ENCODE measurements at regions not wholly inside any gene's neighbourhood (a gene's known extent, or its start where the extent isn't known, plus 50 kb on each side); places are given as distances from the start of the nearest gene placed in this dataset.

DNA sequence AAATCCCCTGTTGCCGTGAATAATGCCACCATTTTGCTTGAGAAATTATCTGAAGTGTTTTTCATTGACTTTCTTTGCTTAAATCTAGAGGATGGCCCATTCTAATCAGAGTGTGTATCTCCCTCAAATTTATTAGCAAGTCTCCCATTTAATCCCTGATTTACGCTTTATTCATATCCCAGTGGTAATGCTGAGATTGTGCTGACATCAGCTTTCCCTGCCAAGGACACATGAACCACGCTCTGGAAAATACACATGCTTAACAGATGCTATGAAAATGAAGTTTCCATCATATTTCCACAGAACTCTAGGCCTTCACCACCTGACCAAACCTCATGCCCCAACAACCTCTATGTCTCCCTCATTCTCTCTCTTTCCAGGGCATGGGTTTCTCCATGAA lies 545.4 kb downstream of the TUSC7 start:
- no peak for DNase-seq (ENCODE audit: low read depth)

DNA sequence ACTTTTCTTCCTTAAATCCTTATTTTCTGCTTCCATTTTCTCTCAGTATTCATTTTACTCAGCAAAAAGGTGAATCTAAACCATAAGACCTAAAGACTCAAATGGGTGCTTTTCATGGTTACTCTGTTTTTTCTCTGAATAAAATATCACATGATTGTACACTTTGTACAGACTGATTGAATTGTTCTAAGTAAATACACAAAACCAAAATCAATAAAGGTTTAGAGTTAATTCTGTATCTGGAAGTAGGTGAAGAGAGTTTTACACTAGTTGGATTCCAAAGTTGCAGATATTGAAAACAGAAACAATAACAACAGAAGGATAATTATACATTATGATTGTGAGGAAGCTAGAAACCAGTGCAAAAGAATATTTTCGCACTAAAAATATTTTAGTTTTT lies 546.2 kb downstream of the TUSC7 start:
- no peak for DNase-seq (ENCODE audit: low read depth)

DNA sequence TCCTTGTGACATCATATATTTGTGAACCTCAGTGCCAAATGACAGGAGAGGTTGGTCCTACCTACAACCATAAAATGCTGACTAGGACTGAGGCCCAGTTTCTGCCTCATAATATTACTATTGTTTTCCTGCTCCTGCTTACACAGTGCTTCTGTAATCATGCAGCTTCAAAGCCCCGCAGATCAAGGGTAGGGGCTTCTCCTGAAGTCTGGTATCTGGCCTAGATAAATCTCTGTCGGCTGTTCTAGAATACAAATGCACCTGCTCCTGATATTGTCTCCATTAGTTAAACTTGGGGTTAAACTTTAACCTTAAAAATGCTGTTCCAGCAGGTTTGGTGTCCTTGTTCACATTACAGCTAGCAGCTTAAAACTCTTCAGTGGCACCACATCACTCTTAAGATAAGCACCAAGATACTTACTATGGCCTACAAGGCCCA lies 552.4 kb downstream of the TUSC7 start:
- no peak for DNase-seq (ENCODE audit: low read depth)

DNA sequence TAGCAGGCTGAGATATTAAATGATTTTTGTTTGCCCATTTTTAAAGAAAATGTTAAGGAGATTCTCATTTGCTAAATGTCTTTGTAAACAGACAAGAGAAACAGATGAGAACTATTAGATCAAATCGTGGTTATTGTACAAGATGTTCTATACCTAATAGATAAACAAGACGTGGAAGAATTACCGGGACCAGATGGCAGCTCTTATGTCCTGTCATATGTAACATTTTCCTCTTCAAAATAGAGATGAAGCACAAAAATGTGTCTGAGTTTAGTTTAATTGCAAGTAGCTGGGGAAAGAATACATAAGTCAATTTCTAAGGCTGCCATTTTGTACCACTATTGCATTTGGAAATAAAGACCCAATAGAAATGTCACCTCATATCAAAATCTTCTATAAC lies 553.7 kb downstream of the TUSC7 start:
- no peak for DNase-seq (ENCODE audit: low read depth)

DNA sequence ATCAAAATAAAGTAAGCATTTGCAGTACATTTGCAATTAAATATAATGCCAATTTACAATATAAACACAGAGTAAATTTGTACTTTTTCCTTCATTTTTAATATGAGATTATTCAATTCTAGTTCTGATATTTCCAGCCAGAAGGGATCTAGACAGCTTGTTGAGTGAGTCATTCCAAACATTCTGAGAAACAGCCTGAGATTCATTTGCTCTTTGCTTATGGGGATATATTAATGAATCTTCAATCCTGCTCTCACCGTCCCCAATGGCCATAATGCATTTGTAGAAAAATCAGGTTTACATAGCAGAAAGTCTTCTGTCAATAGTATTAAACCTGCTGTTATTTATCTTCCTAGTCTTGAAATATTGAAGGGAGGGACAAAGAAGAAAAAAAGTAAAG lies 554.2 kb downstream of the TUSC7 start:
- no peak for DNase-seq (ENCODE audit: low read depth)

DNA sequence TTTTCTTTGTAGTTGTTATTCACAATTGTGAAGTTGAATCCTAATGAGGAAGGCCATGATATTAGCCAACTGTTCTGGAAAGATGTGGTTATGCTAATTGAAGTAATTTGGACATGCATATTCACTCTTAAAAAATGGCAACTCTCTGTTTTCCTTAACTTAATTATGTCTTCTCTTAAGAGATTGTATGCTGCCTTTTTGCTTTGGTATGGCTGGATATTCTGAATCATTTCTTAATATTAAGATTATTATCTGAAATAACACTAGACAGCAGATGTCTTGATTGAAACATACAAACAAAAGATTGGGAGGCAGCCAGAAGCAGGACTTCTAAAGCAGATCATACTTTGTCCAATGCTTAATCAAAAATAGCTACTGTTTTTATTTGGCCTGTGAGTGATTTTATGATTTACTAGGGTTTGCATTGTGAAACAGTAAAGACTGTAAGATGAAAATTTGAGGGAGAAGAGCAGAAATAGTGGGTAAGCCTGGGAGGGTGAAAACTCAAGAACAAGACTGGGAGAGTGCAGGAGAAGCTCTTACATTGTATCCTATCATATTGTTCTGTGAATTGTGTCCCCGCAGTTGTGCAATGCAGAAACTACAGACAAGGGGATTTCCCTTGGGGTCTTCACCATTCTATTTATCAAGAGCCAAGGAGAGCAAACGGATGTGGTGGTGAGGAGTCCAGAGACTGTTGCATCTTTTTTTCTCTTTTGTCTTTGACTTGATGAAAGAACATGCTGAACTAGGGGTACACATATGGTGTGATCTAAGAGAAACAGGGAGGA lies 554.8 kb downstream of the TUSC7 start:
- no peak for DNase-seq (ENCODE audit: low read depth)

DNA sequence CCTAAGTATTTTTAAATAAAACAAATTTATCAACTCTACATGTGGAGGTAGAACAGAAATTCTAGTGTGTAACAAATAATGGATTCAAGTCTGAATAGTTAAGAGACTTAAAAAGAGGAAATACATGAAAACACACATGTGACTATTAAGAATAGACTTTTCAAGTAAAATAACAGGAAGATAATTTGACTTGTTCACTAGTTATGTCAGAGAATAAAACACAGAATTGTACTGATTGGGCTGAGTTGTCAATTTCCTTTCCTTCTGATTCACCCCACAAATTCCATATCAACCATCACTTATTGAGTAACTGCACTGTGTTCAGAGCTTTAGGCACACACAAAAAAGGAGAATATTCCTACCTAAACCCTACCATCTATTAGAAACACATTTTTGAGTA lies 557.2 kb downstream of the TUSC7 start:
- DNase-seq (ENCODE audit: low read depth) = no peak

DNA sequence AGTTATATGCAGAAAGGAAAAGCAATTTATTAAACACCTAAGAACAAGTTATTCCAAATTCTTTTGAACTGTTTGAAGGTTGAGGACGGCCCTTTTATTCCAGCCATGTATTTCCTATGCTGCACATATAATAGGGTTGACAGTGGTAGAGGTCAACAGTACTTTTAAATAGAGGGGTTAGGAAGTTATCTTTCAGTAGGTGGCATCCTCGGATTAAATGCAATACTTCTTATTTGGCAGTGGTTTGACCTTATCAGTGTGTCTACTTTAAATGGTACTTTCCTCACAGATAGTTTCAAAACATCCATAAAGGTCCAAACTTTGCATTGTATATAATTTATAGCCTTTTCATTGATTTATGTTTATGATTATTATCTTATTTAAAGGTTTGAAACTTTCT lies 558.7 kb downstream of the TUSC7 start:
- DNase-seq (ENCODE audit: low read depth) = no peak

DNA sequence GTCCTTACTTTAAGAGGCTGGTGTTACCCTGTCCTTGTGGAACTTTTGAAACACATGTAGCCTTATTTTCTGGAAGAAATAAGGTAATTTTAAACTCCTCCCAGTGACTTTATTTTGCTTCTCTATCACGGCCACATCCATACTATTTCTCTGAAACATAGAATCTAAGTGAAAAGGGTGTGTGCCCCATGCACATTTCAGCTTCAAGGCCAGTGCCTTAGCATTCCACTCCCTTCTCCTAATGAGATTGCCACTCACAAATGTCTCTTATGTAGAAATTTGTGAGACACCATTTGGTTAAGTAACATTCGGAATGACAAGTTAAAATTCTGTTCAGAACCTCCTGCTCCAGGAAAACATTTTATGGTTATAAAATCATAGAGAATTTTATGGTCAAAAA lies 562.7 kb downstream of the TUSC7 start:
- DNase-seq (ENCODE audit: low read depth) = no peak

DNA sequence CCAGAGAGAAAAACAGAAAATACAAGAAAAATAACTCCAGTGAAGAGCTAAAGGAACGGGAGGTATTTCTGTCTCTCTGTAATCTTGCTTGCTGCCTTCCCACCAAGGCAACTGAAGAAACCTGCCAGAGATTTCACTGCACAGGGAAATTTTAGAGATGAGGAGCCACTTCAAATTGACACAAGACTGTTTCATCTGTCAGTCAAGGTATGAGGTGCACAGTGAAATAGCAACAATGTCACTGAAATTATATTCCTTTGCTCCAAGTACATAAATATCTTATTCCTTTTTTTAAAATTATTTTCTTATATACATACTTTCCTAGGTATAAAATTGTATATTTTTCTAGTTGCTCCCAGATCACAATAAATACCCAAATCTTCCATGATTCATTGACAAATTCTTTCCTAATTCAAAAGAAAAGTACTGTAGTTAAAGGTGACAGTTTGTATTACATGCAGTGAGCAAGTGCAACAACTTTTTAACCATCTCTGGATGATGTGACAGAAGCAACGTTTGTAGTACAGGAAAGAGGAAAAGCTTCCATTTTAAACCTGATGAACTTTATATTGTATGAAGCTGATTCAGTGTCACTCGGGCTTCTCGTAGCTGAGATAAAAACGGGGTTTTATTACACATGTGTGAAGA lies 563.4 kb downstream of the TUSC7 start:
- no peak for DNase-seq (ENCODE audit: low read depth)

DNA sequence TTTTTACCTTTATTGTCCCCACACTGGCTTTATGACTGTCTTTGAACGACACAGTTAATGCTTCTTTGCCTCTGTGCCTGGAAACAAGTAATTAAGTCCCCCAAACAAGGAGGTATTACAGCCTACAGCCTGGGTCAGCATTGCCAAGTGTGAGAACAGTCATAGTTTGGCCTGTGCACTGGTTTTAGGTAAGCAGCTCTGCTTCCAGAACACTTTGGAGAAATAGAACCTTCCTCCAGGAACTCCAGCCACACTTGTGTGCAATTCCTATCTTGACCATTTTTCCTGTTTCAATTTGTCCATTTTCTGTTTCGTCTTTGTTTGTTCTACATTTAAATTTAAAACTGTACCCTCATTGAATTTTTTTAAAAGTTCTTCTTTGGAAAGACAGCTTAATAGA lies 568.2 kb downstream of the TUSC7 start:
- no peak for DNase-seq (ENCODE audit: low read depth)

DNA sequence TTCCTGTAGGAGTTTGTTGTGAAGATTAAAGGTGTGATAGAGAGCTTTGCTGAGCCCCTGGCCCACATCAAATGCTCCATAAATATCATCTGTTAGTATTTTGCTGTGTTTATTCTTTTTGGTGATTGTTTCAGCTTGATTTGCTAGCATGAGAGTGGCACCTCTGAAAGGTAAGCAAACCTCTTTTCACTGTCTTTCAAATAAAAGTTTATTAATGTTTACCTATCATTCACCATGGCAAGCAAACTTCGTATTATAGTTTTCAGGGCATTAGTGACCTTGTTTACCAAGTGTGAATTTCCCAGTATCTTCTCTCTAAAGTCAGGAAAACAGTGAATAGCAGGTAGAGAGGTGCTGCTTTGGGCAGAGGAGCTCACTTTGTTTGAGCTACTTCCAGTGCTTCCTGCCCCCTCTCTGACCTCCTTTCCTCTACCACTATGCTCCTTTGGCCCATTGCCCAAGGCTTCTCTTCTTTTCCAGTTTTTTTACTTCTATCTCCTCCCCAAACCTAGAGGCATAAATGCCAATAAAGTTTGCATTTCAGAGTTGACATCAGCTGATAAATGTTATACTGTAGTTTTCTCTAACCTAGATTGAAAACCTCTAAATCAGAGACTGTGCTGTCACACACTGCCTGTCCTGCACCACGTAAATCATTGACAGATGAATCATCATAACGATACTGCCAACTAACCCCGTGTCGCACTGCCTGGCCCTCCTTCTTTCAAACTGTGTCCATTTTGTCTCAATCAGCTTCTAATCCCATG lies 569.0 kb downstream of the TUSC7 start:
- no peak for DNase-seq (ENCODE audit: low read depth)

DNA sequence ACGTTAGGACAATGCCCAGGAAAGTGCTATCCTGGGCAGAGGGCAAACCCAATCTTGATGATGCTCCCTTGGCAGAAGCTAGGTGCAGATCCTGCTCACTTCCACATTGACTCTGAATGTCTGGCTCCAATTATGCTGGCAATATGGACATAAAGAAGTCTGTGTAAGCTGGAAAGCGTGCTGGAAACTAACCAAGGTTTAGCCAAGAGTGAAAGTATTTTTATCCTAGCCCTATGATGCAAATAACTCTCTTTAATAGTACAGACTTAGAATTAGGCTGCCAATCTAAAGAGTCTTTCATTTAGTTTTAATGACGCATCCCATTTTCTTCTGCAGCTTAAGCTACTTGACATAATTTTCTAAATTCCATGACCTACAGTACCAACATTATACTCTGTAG lies 571.8 kb downstream of the TUSC7 start:
- DNase-seq (ENCODE audit: low read depth) = no peak

DNA sequence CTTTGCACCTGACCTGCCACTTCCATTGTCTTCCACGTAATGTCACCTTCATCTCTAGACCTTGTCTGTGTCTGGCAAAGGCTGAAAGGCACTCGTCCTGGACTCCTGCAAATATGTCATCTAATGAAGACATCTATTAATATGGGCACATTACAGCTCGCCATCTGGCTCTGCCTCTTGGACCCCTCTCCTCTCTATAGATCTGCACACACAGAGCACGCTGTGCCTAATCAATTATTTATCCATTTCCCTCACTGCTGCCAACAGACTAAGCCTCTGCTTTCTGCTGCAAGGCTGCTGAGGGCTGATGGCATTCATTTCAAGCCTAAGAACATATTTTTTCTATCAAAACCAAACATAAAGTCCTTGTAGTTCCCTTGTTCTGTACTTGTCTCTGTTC lies 573.0 kb downstream of the TUSC7 start:
- DNase-seq (ENCODE audit: low read depth) = no peak

DNA sequence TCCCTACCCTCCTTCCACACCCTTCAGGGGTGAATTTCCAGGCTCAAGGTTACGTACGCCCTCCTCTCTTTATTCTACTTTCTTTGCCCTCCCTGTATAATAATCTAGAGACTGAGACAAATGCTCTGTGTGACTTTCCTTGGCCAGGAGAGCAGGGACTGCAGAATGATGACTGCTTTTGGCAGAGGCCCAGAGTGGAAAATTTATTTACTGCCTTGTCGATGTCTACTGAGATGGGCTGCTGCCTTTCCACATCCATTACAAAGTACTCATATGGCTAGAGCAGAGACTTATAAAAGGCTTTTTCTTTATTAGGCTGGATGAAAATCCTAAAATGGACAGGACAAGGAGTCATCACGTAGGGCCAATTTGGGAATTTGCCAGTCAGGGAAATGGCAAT lies 576.2 kb downstream of the TUSC7 start:
- no peak for DNase-seq (ENCODE audit: low read depth)

DNA sequence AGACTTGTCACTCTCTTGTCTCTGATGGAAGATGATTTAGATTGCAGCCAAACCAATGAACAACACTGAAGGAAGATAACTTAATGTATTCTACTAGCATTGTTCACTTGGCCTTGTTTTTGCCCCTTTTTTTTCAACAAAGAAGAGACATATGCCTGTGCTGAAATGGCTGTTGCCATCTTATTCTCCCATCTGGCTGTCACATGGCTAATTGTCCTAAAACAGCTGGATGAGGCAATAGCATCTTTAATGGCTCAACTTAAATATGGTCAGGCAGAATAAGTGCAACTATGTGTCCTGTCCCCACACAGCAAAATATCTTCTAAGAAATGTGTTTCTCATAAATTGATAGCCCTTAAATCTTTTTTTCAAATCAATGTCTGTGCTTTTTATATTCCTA lies 576.9 kb downstream of the TUSC7 start:
- DNase-seq (ENCODE audit: low read depth) = no peak

DNA sequence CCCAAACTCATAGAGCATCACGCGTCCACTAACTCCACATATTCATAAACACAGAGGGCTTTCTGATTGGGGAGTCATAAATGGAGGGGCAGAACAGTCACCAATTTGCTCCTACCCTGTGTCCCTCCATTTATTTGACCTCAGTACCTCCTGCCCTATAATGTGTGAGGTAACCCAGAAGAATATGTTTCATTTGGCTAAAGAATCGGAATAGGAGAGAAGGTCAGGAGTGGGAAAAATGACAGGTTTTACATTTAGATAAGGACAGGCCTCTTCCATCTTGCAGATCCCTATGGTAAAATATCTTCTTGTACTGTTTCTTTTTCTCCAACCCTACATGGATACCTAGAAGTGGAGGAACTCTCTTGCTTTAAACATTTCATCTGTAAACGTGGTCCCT lies 578.0 kb downstream of the TUSC7 start:
- DNase-seq (ENCODE audit: low read depth) = no peak

DNA sequence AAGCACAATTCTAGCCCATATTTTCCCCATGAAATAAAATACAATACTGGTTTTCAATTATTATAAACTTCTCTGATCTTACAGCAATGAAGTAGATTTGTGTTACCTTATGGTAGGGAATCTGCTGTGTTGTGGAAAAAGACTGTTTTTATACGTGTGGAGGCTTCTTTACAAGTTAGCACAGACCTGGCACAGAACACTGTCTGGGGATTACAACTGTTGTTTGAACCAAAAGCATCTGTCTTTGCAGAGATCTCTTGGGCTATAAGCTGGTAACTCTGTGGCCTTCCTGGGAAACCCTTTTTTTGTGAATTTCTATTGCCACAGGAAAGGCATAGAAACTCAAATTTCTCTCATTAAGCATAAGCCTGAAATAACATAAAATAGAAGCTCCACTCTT lies 581.9 kb downstream of the TUSC7 start:
- no peak for DNase-seq (ENCODE audit: low read depth)

DNA sequence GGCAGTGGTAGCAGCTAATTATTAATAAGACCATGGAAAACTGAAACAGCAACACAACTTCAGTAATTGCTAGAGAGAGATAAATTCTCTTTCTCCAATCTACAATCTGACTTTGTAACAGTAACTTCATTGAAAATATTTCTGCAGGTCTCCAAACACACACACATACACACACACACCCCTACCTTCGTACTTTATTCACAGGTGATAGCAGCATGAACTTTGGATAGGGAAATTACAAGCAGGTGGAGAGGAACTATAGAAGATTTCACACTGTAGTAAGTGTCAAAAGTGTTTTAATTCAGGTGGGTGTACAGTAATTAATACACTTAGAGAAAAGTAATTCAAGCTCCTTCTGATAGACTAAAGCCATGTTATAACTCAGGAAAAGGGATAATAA lies 587.5 kb downstream of the TUSC7 start:
- DNase-seq (ENCODE audit: low read depth) = no peak

DNA sequence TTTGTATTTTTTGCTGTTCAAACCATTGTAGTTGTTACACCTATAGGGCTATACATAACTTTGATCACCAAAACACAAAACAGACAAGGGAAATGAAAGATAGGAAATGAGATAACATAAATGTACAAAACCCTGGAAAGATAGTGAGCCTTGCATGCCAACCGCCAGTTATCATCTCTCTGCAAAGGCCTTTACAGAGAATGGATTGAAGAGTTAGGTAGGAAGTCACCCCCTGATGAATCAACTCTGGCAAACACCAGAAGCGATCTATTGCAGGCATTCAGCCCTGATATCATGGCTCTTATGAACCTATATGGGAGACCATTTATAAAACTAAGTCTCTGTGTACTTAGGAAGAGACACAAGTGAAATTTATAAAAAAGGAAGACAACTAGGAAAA lies 588.0 kb downstream of the TUSC7 start:
- DNase-seq (ENCODE audit: low read depth) = no peak

DNA sequence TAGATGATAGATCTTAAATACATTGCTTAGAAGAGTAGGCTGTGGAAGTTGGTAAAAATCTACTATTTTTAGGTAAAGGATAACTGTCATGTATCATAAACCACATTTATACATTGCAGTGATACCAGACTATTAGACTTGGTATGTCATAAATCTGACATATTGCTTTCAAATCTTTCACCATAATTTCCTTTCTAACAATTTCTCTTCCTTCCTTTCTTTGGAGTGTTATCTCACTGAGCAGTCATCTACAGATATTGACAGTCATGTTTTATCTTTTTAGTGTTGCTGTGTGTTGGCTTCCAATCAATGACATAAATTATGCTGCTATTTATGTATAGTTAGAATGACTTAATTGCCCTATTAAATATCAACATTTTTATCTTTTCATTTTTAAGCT lies 588.7 kb downstream of the TUSC7 start:
- DNase-seq (ENCODE audit: low read depth) = no peak

DNA sequence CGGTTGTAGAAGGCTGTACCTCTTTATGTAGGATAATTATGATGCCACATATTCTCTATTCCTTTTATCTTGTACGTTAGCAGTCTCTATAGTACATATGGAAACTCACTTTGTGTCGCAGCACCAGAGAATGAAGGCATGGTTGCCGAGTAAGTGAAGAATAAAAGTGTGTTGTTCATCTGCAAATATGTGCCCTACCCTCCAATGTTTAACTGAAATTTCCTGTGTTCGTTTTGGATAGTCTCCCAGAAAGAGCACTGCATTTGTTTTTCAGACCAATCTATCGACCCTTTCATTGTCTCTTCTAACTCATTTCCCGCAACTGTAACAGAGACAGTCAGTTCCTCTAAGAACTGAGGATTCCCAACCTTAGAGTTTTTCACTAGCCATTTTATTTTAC lies 592.8 kb downstream of the TUSC7 start:
- DNase-seq (ENCODE audit: low read depth) = no peak

DNA sequence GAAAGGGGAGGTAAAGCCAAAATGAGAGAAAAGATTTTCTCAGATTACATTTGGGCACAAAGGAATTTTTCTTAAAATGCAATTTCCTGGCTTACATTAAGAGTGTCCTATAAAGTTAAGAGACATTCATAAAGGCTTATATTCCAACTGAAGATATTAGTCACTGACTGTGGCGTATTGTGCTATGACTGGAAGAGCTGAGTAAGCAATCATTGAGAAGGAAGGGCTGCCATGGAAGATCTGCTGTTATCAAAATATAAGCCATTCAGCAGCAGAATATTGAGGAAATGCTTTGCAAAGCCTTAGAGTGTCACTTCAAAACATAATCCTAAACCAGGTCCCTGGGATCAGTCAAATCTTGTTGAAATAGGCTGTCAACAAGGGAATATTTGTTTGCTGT lies 593.9 kb downstream of the TUSC7 start:
- DNase-seq (ENCODE audit: low read depth) = no peak
